ACC112 (cell line): ENCODE measurements at regions not wholly inside any gene's neighbourhood (a gene's known extent, or its start where the extent isn't known, plus 50 kb on each side); places are given as distances from the start of the nearest gene placed in this dataset.
"Not testable (repeated sequence)": the region's sequence is repeated elsewhere in the genome, so short reads cannot be mapped to it uniquely, and the experiment has no call there.

ENCODE experiments used
- H2AFZ ChIP-seq: fragments of 200-600 bp; sonication (generic); one replicate; pipeline ENCODE4 v1.6.0; 2017; ENCODE audit warnings: antibody characterized with exemption, low read length; ENCODE audit not compliant: unreplicated experiment
- H3K27ac ChIP-seq: fragments of 200-600 bp; sonication (generic); 2 replicates; pipeline ENCODE4 v1.5.1; 2014; ENCODE audit warnings: low read depth, mild to moderate bottlenecking, antibody characterized with exemption, low read length, moderate library complexity
- H3K27me3 ChIP-seq: fragments of 200-600 bp; sonication (generic); 2 replicates; pipeline ENCODE4 v1.6.1; 2014; ENCODE audit warnings: mild to moderate bottlenecking, antibody characterized with exemption, low read length, moderate library complexity, mixed read lengths; ENCODE audit not compliant: insufficient read depth
- H3K36me3 ChIP-seq: fragments of 200-600 bp; sonication (generic); 2 replicates; pipeline ENCODE4 v1.6.1; 2016; ENCODE audit warnings: mild to moderate bottlenecking, antibody characterized with exemption, low read length, moderate library complexity, mixed read lengths; ENCODE audit not compliant: insufficient read depth
- H3K4me1 ChIP-seq: fragments of 200-600 bp; sonication (generic); one replicate; pipeline ENCODE4 v1.6.1; 2016; ENCODE audit warnings: low read length, mixed read lengths; ENCODE audit not compliant: insufficient read depth, unreplicated experiment, control insufficient read depth
- H3K4me3 ChIP-seq: fragments of 200-600 bp; sonication (generic); 2 replicates; pipeline ENCODE4 v1.5.1; 2014; ENCODE audit warnings: mild to moderate bottlenecking, low read depth, low read length
- H3K79me2 ChIP-seq: fragments of 200-600 bp; sonication (generic); one replicate; pipeline ENCODE4 v1.6.0; 2016; ENCODE audit warnings: low read length; ENCODE audit not compliant: control insufficient read depth, unreplicated experiment, insufficient read depth

- H3K27me3 ChIP-seq, result no peaks in the 10 kb centered on the region
- no peak overlapping the region for H2AFZ ChIP-seq
- no peaks in the 10 kb centered on the region for H3K4me1 ChIP-seq
- no peak overlapping the region for H3K4me3 ChIP-seq
- no peak overlapping the region for H3K27ac ChIP-seq
- H3K79me2 ChIP-seq, result no peaks in the 10 kb centered on the region
- no peaks in the 10 kb centered on the region for H3K36me3 ChIP-seq
Observed at GRCh38 chr10:62938672-62939071, 122.5 kb upstream of the EGR2 start.

GRCh38 chr10:62937674-62938073 lies 121.5 kb upstream of the EGR2 start:
- H3K36me3 ChIP-seq, result no peaks in the 10 kb centered on the region
- H3K4me1 ChIP-seq, result no peaks in the 10 kb centered on the region
- H3K4me3 ChIP-seq, result no peak overlapping the region
- no peaks in the 10 kb centered on the region for H3K27me3 ChIP-seq
- H3K79me2 ChIP-seq, result no peaks in the 10 kb centered on the region
- H2AFZ ChIP-seq, result no peak overlapping the region
- H3K27ac ChIP-seq, result no peak overlapping the region

GRCh38 chr10:62935022-62935421 lies 118.9 kb upstream of the EGR2 start:
- Histone ChIP-seq H3K36me3 (no peaks in the 10 kb centered on the region), H3K27ac (no peak overlapping the region), H3K27me3 (no peaks in the 10 kb centered on the region), H3K4me3 (no peak overlapping the region), H2AFZ (no peak overlapping the region), H3K4me1 (no peaks in the 10 kb centered on the region), H3K79me2 (no peaks in the 10 kb centered on the region)

GRCh38 chr10:62934258-62934657 lies 118.1 kb upstream of the EGR2 start:
- Histone ChIP-seq H3K4me1 (no peaks in the 10 kb centered on the region), H3K36me3 (no peaks in the 10 kb centered on the region), H2AFZ (no peak overlapping the region), H3K79me2 (no peaks in the 10 kb centered on the region), H3K27ac (no peak overlapping the region), H3K4me3 (no peak overlapping the region), H3K27me3 (no peaks in the 10 kb centered on the region)

GRCh38 chr10:62928763-62929162 lies 112.6 kb upstream of the EGR2 start:
- not testable (repeated sequence) for H3K27me3 ChIP-seq, H3K4me1 ChIP-seq, H3K27ac ChIP-seq, H3K79me2 ChIP-seq, H2AFZ ChIP-seq, H3K4me3 ChIP-seq, H3K36me3 ChIP-seq

GRCh38 chr10:62926407-62926806 lies 110.2 kb upstream of the EGR2 start:
- Histone ChIP-seq H3K4me3 (no peak overlapping the region), H3K36me3 (no peaks in the 10 kb centered on the region), H3K79me2 (no peaks in the 10 kb centered on the region), H3K4me1 (no peaks in the 10 kb centered on the region), H2AFZ (no peak overlapping the region), H3K27ac (no peak overlapping the region), H3K27me3 (no peaks in the 10 kb centered on the region)

GRCh38 chr10:62924344-62924748 lies 108.2 kb upstream of the EGR2 start:
- Histone ChIP-seq H3K27ac (no peak overlapping the region), H3K4me1 (no peaks in the 10 kb centered on the region), H3K27me3 (no peaks in the 10 kb centered on the region), H3K36me3 (no peaks in the 10 kb centered on the region), H3K4me3 (no peak overlapping the region), H2AFZ (no peak overlapping the region), H3K79me2 (no peaks in the 10 kb centered on the region)

GRCh38 chr10:62919776-62920175 lies 103.6 kb upstream of the EGR2 start:
- no peak overlapping the region for H3K27ac ChIP-seq
- no peak overlapping the region for H2AFZ ChIP-seq
- peaks cover 20% of the 10 kb centered on the region for H3K4me1 ChIP-seq
- no peaks in the 10 kb centered on the region for H3K79me2 ChIP-seq
- no peaks in the 10 kb centered on the region for H3K36me3 ChIP-seq
- no peaks in the 10 kb centered on the region for H3K27me3 ChIP-seq
- H3K4me3 ChIP-seq, result no peak overlapping the region

GRCh38 chr10:62917475-62918238 lies 101.5 kb upstream of the EGR2 start:
- Histone ChIP-seq H3K27ac (no peak overlapping the region), H3K27me3 (no peaks in the 10 kb centered on the region), H3K4me3 (no peak overlapping the region), H3K36me3 (no peaks in the 10 kb centered on the region), H3K4me1 (peaks cover 20% of the 10 kb centered on the region), H3K79me2 (no peaks in the 10 kb centered on the region), H2AFZ (no peak overlapping the region)

GRCh38 chr10:62916141-62916603 lies 100.0 kb upstream of the EGR2 start:
- no peak overlapping the region for H3K4me3 ChIP-seq
- no peaks in the 10 kb centered on the region for H3K36me3 ChIP-seq
- H3K79me2 ChIP-seq, result no peaks in the 10 kb centered on the region
- H3K4me1 ChIP-seq, result peaks cover 20% of the 10 kb centered on the region
- peak overlapping the region; percentile 69 for H3K27ac ChIP-seq
- no peaks in the 10 kb centered on the region for H3K27me3 ChIP-seq
- no peak overlapping the region for H2AFZ ChIP-seq

- H2AFZ ChIP-seq, result no peak overlapping the region
- no peaks in the 10 kb centered on the region for H3K36me3 ChIP-seq
- H3K4me3 ChIP-seq, result no peak overlapping the region
- H3K27me3 ChIP-seq, result no peaks in the 10 kb centered on the region
- no peaks in the 10 kb centered on the region for H3K79me2 ChIP-seq
- peaks cover 20% of the 10 kb centered on the region for H3K4me1 ChIP-seq
- peak overlapping the region; percentile 69; the same call in 1 of the 2 replicates for H3K27ac ChIP-seq
Observed at GRCh38 chr10:62915158-62915557, 99.0 kb upstream of the EGR2 start.
